Uterus (tissue), 3 donors: ENCODE measurements at regions not wholly inside any gene's neighbourhood (a gene's known extent, or its start where the extent isn't known, plus 50 kb on each side); places are given as distances from the start of the nearest gene placed in this dataset.

Experiments used
- DNase-seq, 2 donors: peaks; one replicate each; pipeline ENCODE4 v3.0.0-alpha.2; 2019 to 2020
- H3K27ac ChIP-seq, 2 donors: fragments of 200-600 bp; sonication (generic); 1 replicate in 1 of 2; 2 replicates in 1 of 2; pipeline ENCODE4 v1.5.1; 2016 to 2018
- H3K27me3 ChIP-seq, 2 donors: fragments of 200-600 bp; sonication (generic); one replicate each; pipeline ENCODE4 v1.5.1; 2018 to 2019; ENCODE audit warnings: control low read depth in 1 of 2
- H3K36me3 ChIP-seq, 2 donors: fragments of 200-600 bp; sonication (generic); one replicate each; pipeline ENCODE4 v1.5.1; 2019; ENCODE audit warnings: control low read depth in 1 of 2
- H3K4me1 ChIP-seq, 2 donors: fragments of 200-600 bp; sonication (generic); one replicate each; pipeline ENCODE4 v1.5.1; 2018 to 2019; ENCODE audit warnings: control low read depth in 1 of 2
- H3K4me3 ChIP-seq, 2 donors: fragments of 200-600 bp; sonication (generic); 1 replicate in 1 of 2; 2 replicates in 1 of 2; pipeline ENCODE4 v1.5.1; 2018 to 2019; ENCODE audit warnings: mild to moderate bottlenecking in 1 of 2
- H3K9me3 ChIP-seq, 2 donors: fragments of 200-600 bp; sonication (generic); one replicate each; pipeline ENCODE4 v1.5.1; 2019; ENCODE audit warnings: control low read depth in 1 of 2
- POLR2A ChIP-seq, 2 donors: fragments of 450-650 bp; IDR thresholded peaks; one replicate each; pipeline ENCODE4 v1.6.1; 2016; ENCODE audit warnings: antibody characterized with exemption in 2 of 2, mild to moderate bottlenecking in 1 of 2, moderate library complexity in 1 of 2
- intact Hi-C: fragments of 100-400 bp; cut with DNase I; formaldehyde crosslinking; loops from one replicate; pipeline ENCODE4 v1.15.1; 2023; ENCODE audit warnings: low total_unique reads
- TF ChIP-seq, protein P1 (sequence below), 4 experiments: fragments of 200-600 bp in 2 of 4; fragments of 450-650 bp in 2 of 4; sonication (generic) in 2 of 4; IDR thresholded peaks; one replicate each; pipeline ENCODE4 v1.5.1; 2016 to 2019; ENCODE audit warnings: antibody characterized with exemption in 4 of 4, mild to moderate bottlenecking in 2 of 4, moderate library complexity in 1 of 4
- donor health status: DM: yes; HTN: yes; CAD: no.

DNA sequence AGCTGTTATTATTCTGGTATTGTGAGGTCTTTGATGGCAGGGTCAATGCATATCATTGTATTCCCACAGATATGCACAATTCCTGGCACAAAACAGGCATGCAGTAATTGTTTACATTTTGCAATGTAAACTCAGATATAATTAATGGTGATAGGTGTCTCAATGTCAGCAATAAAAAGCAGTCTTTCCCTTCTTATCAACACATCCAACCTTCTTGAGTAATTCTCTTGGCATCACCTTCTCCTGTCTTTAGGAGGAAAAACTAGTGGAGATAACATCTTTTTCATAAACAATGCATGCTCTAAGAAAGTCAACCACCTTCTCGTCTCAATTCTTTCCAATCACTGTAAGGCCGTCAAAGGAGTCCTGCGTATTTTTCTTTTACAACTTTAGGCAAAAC lies 313.3 kb upstream of the GULP1 start:
- H3K9me3 ChIP-seq = no peaks in the 10 kb centered on the region
- no peaks in the 10 kb centered on the region for H3K36me3 ChIP-seq
- H3K27me3 ChIP-seq = no peaks in the 10 kb centered on the region
- intact Hi-C loops = no loop called here
- H3K4me1 ChIP-seq = no peaks in the 10 kb centered on the region
- TF ChIP-seq, protein P1, sequence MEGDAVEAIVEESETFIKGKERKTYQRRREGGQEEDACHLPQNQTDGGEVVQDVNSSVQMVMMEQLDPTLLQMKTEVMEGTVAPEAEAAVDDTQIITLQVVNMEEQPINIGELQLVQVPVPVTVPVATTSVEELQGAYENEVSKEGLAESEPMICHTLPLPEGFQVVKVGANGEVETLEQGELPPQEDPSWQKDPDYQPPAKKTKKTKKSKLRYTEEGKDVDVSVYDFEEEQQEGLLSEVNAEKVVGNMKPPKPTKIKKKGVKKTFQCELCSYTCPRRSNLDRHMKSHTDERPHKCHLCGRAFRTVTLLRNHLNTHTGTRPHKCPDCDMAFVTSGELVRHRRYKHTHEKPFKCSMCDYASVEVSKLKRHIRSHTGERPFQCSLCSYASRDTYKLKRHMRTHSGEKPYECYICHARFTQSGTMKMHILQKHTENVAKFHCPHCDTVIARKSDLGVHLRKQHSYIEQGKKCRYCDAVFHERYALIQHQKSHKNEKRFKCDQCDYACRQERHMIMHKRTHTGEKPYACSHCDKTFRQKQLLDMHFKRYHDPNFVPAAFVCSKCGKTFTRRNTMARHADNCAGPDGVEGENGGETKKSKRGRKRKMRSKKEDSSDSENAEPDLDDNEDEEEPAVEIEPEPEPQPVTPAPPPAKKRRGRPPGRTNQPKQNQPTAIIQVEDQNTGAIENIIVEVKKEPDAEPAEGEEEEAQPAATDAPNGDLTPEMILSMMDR (IDR thresholded peaks at IDR 0.05) = no peak
- TF ChIP-seq POLR2A (IDR thresholded peaks at IDR 0.05) = no peak
- no peak for DNase-seq
- no peak overlapping the region for H3K27ac ChIP-seq
- no peak overlapping the region for H3K4me3 ChIP-seq

DNA sequence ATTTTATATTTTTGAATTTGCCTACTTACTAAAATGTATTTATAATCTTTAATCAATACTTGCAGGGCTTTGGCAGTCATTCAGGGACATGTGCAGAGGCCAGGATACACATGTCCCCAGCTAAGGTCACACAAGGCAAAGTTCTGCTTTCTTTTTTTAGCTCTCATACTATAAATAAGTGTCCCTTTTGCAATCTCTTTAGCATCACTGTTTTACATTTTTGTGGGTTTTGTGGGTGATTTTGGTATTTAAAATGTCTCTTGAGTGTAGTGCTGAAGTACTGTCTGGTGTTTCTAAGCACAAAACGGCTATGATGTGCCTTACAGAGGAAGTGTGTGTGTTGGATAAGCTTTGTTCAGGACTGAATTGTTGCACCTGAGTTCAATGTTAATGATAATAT lies 309.0 kb upstream of the GULP1 start:
- Histone ChIP-seq H3K27me3 (no peaks in the 10 kb centered on the region), H3K36me3 (no peaks in the 10 kb centered on the region), H3K27ac (no peak overlapping the region), H3K4me1 (no peaks in the 10 kb centered on the region), H3K4me3 (no peak overlapping the region), H3K9me3 (no peaks in the 10 kb centered on the region)
- TF ChIP-seq, protein P1 (IDR thresholded peaks at IDR 0.05) = no peak
- TF ChIP-seq POLR2A (IDR thresholded peaks at IDR 0.05) = no peak
- intact Hi-C loops = no loop called here
- no peak for DNase-seq

DNA sequence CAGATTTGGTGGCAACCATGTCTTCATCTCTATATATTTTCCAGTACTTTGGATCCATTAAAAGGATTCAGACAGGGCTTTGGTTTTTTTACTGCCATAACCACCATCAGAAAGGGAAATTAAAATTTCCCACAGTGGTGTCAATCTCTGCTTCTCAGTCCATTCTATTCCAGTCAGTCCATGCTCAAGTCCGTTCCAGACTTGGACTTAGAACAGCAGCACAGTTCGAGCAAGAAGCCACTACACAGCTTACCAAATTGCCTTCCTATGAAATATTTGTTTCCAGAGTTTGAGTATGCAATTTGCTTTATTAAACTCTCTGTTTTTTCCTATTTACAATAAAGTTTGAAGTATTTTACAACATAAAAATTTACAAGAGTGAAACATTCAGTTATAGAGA lies 306.5 kb upstream of the GULP1 start:
- H3K36me3 ChIP-seq = no peaks in the 10 kb centered on the region
- no peak overlapping the region for H3K4me3 ChIP-seq
- no peak for TF ChIP-seq POLR2A (IDR thresholded peaks at IDR 0.05)
- TF ChIP-seq, protein P1 (IDR thresholded peaks at IDR 0.05) = no peak
- intact Hi-C loops = no loop called here
- no peaks in the 10 kb centered on the region for H3K27me3 ChIP-seq
- H3K4me1 ChIP-seq = no peaks in the 10 kb centered on the region
- H3K9me3 ChIP-seq = no peaks in the 10 kb centered on the region
- H3K27ac ChIP-seq = no peak overlapping the region
- DNase-seq = no peak

DNA sequence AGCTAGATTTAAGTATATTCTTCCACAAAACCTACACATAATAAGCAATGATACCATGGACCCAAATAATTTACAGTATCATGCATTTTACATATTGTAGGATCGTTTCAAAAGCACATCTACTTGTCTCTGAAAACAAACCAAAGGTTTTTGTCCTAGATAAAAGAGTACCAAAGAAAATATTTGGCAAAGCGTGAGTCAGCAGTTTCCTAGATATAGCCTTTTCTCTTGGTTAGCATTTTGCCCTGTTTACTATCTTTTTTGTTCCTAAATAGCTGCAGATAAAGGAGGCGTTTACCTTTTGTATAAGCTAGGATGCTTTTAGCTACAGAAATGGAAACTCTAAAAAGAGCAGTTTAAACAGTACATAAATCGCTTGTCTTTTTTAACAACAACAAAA lies 305.8 kb upstream of the GULP1 start:
- Histone ChIP-seq H3K36me3 (no peaks in the 10 kb centered on the region), H3K9me3 (no peaks in the 10 kb centered on the region), H3K27ac (no peak overlapping the region), H3K4me1 (no peaks in the 10 kb centered on the region), H3K27me3 (no peaks in the 10 kb centered on the region), H3K4me3 (no peak overlapping the region)
- no peak for DNase-seq
- intact Hi-C loops = no loop called here
- no peak for TF ChIP-seq POLR2A (IDR thresholded peaks at IDR 0.05)
- TF ChIP-seq, protein P1 (IDR thresholded peaks at IDR 0.05) = no peak

DNA sequence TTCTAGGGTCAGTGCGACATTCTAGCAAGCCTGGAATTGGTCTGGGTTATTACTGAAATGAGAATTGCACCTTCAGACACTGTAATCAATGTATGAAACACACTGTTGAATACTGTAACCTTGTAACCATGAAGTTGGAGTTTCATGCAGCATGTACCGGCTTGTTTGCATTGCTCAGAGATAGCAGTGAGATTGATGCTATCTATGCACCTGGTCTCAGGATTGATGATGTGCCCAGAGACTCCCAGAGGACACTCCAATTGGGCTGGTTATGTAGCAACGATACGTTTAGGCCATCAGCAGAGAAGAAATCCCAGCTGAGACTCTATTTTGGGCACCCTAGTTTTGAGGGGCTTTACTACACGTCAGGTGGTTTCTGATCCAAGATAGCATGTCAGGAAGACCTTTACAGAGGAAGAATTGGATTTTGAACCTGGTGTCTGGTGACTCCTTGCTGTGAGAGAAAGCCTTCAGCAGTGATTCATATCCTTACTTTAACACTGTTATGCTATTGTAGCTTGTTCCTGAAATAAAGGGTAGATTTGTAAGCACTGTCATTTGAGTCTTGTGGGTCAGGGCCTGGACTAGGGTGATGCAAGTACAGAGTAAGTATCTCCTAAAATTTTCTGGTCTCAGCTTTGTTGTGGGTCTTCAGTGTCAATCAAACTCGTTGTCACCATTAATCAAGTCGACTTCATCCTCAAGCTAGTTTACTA lies 305.1 kb upstream of the GULP1 start:
- Histone ChIP-seq H3K27ac (no peak overlapping the region), H3K9me3 (no peaks in the 10 kb centered on the region), H3K36me3 (no peaks in the 10 kb centered on the region), H3K4me3 (no peak overlapping the region), H3K4me1 (no peaks in the 10 kb centered on the region), H3K27me3 (no peaks in the 10 kb centered on the region)
- no peak for TF ChIP-seq POLR2A (IDR thresholded peaks at IDR 0.05)
- TF ChIP-seq, protein P1 (IDR thresholded peaks at IDR 0.05) = no peak
- DNase-seq = no peak
- intact Hi-C loops = no loop called here
